ENCODE measurements at regions not wholly inside any gene's neighbourhood (a gene's known extent, or its start where the extent isn't known, plus 50 kb on each side); places are given as distances from the start of the nearest gene placed in this dataset.

DNA sequence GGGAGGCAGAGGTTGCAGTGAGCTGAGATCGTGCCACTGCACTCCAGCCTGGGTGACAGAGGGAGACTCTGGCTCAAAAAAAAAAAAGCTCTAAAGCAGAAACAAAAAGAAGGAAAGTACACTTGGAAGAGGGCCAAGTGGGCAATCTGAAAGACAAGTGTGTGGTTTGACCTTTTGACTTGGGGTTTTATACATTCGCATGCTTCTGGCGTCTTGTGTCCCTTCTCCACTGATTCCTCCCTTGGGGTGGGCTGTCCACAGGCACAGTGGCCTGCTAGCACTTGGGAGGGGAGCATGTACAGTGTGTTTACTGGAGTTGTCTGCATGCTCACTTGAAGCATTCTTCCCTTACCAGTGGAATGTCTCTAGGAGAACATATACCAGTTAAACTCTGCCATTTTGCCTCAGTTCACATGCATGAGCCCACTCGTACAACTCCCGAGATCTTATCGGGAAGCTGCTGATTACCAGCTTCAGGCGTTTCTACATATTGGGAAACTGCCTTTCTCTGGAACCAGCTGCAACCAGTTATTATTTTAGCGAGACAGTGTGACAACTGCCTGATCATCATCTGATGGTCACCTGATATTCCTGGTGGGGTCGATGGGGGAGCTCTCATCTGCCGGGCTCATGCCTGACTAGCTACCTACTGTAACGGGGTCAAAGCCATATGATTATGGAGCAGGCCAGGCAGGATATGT lies 113.5 kb upstream of the ZNF678 start:
- DNase-seq, result no peak

GRCh38 chr1:227449051-227449450 lies 114.3 kb upstream of the ZNF678 start:
- DNase-seq, result no peak

DNA sequence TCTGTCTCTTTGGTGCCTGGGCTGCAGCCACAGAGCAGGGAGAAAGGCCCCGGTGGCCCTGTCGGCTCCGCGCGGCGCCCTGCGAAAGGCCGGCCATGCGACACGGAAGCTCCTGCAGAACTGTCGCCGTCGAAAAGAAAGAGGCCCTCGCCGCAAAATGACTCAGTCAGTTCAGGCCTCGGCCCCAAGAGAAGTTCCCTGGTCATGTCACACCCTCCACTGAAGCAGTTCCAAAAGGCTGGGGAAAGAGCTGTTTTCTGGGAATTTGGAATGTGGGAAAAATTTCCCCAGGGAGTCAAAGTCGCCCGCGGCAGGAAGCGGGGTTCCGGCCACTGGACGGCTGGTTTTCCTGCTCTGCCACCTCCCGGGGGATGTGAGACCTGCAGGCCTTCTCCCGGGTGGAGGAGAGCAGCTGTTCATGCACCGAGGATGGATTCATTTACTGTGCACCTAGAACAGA lies 115.8 kb upstream of the ZNF678 start:
- no peak for DNase-seq

DNA sequence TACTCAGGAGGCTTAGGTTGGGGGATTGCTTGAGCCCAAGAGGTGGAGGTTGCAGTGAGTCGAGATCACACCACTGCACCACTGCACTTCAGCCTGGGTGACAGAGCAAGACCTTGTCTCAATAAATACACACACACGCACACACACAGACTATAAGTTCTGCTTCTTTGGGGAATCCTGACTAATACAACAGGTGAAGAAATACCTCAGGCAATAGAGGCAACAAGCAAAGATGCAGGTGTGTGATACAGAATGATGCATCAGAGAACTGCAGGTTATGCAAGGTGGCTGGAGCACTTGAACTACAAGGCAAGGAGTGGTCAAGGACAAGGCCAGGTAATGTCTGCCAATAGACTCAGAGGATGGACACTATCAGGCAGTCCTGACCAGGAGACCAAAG lies 117.6 kb upstream of the ZNF678 start:
- DNase-seq, result no peak

GRCh38 chr1:227445092-227445674 lies 118.2 kb upstream of the ZNF678 start:
- DNase-seq, result no peak

- no peak for DNase-seq
Measured at GRCh38 chr1:227440182-227440581, 121.9 kb upstream of the CDC42BPA start.

DNA sequence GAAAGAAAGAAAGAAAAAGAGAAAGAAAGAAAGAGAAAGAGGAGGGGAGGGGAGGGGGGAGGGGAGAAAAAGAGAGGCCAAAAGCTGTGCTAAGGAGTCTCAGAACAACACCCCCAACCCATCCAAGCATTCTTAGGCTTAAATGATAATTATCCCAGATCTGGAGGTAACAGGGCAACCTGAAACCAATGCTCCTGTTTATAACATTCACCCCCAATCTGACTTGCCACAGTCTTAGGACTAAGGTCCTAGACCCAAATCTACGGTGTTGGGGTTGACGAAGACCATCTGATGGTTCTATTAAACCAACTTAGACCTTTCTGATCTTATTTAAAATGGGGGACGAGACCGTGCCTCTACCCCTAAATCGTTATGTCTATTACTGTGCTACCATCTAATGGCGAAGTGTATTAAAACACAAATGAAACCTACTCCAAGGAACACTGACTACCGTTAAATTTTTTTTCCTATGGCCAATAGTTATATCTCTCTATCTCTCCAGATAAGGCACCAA lies 119.3 kb upstream of the CDC42BPA start:
- DNase-seq, result peak; percentile 58

GRCh38 chr1:227434808-227435444 lies 116.6 kb upstream of the CDC42BPA start:
- no peak for DNase-seq

- DNase-seq, result no peak
Measured at GRCh38 chr1:227433663-227434341, 115.5 kb upstream of the CDC42BPA start.

GRCh38 chr1:227432981-227433380 lies 114.7 kb upstream of the CDC42BPA start:
- DNase-seq, result no peak

GRCh38 chr1:227432181-227432535 lies 113.9 kb upstream of the CDC42BPA start:
- DNase-seq, result no peak

DNA sequence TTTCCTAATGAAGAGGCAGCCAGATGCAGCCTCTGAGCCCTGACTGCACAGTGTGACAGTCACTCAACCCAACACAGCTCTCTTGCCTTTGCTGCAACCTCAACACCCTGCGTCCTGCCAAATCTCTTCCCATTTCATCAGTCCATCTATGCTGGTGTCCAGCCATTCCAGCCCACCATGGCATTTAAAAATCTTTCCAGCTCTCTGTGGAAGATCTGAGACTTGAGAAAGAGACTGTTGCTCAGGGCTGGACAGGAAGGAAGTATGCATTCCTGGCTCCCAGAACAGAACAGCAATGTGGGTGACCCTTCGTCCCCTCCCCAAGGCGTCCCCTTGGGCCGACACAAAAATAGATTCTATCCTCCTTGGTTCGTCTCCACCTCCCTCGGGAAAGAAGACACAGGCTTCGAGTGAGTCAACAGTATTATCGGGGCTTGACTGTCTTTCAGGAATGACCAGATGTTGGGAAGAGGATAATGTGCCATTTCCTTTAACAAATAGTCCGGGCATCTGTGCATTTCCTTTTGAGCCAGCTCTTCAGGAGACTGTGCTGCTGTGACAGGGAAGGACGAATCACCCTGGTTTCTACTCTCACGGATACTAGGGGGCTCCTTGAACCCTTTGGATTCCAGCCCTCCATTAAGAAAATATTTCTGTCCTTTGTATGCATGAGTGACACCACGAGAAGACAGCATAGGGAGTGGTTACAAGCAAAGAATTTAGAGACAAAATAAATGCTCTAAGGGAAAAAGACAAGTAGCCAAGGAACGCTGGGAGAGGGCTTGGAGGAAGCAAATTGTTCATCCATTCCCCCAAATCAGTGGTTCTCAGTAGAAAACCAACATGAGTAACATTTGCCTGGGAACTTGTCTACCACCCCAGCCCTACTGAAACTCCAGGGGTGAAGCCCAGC lies 111.4 kb upstream of the CDC42BPA start:
- DNase-seq, result no peak

DNA sequence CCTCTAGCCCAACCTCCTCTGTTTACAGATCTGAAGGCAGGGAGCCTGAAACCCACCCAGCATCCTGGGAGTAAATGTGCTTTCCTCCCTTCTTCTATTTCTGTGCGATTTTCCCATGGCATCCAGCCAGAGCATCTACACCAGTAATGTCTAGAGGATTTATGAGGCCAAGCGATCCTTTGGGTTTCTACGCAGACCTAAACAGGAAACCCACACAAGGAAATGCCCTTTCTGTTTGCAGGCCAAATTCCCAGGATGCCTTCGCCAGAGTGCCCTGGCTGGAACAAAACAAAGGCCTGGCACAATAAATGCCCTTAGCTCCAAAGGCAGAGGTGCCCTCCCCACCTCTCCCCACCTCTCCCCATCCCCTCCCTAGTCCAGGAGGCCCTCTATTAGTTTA lies 110.5 kb upstream of the CDC42BPA start:
- DNase-seq, result no peak

DNA sequence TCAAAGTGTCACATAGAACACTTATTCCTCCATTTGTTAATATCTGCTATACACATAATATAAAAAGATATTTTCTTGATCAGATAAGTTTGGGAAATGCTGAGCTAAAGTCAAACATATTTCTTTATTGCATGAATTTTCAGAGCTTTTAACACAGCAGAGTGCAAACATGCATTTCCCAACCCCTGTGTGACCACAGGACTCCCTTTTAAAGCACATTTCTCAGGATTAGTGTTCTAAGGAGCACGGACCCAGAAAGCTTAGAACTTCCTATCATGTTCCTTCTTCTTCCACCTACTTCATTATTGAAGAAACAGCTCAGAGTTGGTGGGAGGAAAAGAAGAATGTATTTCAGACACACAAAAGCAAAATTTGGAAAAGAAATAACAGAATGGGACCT lies 109.1 kb upstream of the CDC42BPA start:
- no peak for DNase-seq

- DNase-seq, result no peak
Measured at GRCh38 chr1:227424953-227425352, 106.7 kb upstream of the CDC42BPA start.

DNA sequence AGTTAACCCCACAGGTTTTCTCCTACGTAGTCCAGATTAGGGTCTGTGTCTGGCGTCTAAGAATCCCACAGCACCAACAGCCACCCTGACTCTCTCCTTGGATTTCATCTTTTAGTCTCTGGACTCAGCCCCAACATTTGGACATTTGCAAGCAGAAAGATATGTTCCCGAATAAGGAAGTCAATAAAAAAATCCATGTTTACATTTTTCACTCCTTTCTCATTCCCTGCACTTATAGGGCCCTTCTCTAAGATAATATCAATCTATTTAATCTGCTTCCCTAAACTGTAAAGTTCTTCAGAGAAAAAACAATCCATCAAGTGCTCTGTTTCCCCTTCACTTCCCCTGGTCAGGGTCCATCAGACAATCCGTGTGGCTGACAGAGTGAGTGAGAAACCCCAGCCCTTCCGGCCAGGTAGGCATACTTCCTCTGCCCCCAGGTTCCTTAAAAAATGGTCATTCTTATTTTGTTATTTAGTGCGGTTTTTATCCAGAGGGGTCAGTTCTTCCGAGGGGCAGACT lies 105.9 kb upstream of the CDC42BPA start:
- DNase-seq, result no peak

GRCh38 chr1:227422581-227422980 lies 104.3 kb upstream of the CDC42BPA start:
- no peak for DNase-seq

DNA sequence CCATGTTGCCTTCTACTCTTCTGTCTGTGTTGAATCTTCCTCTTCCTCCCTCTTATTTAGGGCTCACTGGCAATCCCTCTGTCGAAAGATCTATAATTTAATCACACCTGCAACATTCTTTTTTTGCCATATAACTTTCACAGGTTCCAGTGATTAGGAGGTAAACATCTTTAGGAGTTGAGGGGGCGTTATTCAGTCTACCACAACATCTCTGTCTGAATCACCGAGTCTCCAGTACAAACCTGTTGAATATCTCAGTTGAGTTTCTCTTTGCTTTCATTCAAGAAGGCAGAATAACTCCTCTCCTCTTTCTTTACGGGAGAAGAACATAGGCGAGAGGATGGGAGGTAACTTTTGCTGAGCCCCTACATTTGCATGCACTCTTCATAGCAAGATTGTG lies 101.9 kb upstream of the CDC42BPA start:
- DNase-seq, result no peak

- DNase-seq, result no peak
Measured at GRCh38 chr1:227417756-227418480, 99.6 kb upstream of the CDC42BPA start.

GRCh38 chr1:227416156-227416830 lies 98.0 kb upstream of the CDC42BPA start:
- DNase-seq, result no peak

Measured in NCI-H2107 (cell line).